ENCODE measurements at regions not wholly inside any gene's neighbourhood (a gene's known extent, or its start where the extent isn't known, plus 50 kb on each side); places are given as distances from the start of the nearest gene placed in this dataset.
"Not testable (repeated sequence)": the region's sequence is repeated elsewhere in the genome, so short reads cannot be mapped to it uniquely, and the experiment has no call there.

DNA sequence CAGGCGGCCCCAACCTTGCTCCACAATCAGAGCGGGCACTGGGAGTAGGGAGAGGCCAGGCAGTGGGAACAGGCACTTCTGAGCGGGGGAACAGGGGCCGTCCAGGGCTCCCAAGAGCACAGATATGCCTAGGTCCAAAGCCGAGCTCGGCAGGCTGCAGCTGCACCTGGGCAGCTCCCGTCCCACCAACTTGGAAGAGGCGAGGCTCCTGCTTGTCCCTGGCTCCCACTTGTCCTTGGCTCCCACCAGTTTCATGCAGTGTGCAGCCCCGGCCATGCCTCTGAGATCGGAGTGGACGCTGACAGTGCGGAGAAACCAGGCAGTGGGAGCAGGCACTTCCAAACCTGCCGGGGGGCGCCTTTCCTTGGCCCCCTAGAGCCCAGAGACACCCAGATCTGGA, 84.0 kb upstream of the XAGE2 start:
- Histone ChIP-seq H3K79me2 (ENCODE audit: insufficient read depth, low read length) (no peaks in the 10 kb centered on the region), H3K4me2 (ENCODE audit: low read depth, low read length, poor library complexity, severe bottlenecking) (no peak overlapping the region), H4K20me1 (ENCODE audit: insufficient read depth, low read length, poor library complexity, severe bottlenecking) (no peaks in the 10 kb centered on the region), H3K9me2 (replicated peaks; ENCODE audit: low read depth, low read length) (no peaks in the 10 kb centered on the region), H3K9ac (ENCODE audit: low read depth, low read length, poor library complexity, severe bottlenecking) (no peak overlapping the region), H3F3A (ENCODE audit: low read depth) (no peaks in the 10 kb centered on the region), H3K4me3 (ENCODE audit: low read length, poor library complexity, severe bottlenecking) (no peak overlapping the region), H2AFZ (ENCODE audit: low read length) (no peak overlapping the region), H3K27me3 (ENCODE audit: insufficient read depth, low read length, poor library complexity, severe bottlenecking) (no peaks in the 10 kb centered on the region), H3K4me1 (ENCODE audit: insufficient read depth, low read length, poor library complexity, severe bottlenecking) (no peaks in the 10 kb centered on the region), H3K36me3 (ENCODE audit: insufficient read depth, low read length) (no peaks in the 10 kb centered on the region), H3K9me3 (ENCODE audit: insufficient read depth, low read depth, low read length) (no peaks in the 10 kb centered on the region)
- TF ChIP-seq EZH2phosphoT487 (IDR thresholded peaks at IDR 0.05; ENCODE audit: borderline replicate concordance) (no peak), CTCF (conservative IDR thresholded peaks at IDR 0.05; ENCODE audit: low read length) (no peak)

- H3K4me3 ChIP-seq (ENCODE audit: low read length, poor library complexity, severe bottlenecking); H3K4me2 ChIP-seq (ENCODE audit: low read depth, low read length, poor library complexity, severe bottlenecking); H3K79me2 ChIP-seq (ENCODE audit: insufficient read depth, low read length); H3K27me3 ChIP-seq (ENCODE audit: insufficient read depth, low read length, poor library complexity, severe bottlenecking); H3K9me3 ChIP-seq (ENCODE audit: insufficient read depth, low read depth, low read length); H3K9me2 ChIP-seq (replicated peaks; ENCODE audit: low read depth, low read length); H3K36me3 ChIP-seq (ENCODE audit: insufficient read depth, low read length); H2AFZ ChIP-seq (ENCODE audit: low read length); H3K4me1 ChIP-seq (ENCODE audit: insufficient read depth, low read length, poor library complexity, severe bottlenecking); H4K20me1 ChIP-seq (ENCODE audit: insufficient read depth, low read length, poor library complexity, severe bottlenecking); H3F3A ChIP-seq (ENCODE audit: low read depth); H3K9ac ChIP-seq (ENCODE audit: low read depth, low read length, poor library complexity, severe bottlenecking): not testable (repeated sequence)
Measured at GRCh38 chrX:52298968-52299367, 69.9 kb upstream of the XAGE2 start.

GRCh38 chrX:52308532-52308931, 60.3 kb upstream of the XAGE2 start:
- not testable (repeated sequence) for H2AFZ ChIP-seq (ENCODE audit: low read length); H3K27me3 ChIP-seq (ENCODE audit: insufficient read depth, low read length, poor library complexity, severe bottlenecking); H3K4me2 ChIP-seq (ENCODE audit: low read depth, low read length, poor library complexity, severe bottlenecking); H4K20me1 ChIP-seq (ENCODE audit: insufficient read depth, low read length, poor library complexity, severe bottlenecking); H3K79me2 ChIP-seq (ENCODE audit: insufficient read depth, low read length); H3K4me3 ChIP-seq (ENCODE audit: low read length, poor library complexity, severe bottlenecking); H3K9me2 ChIP-seq (replicated peaks; ENCODE audit: low read depth, low read length); H3K9me3 ChIP-seq (ENCODE audit: insufficient read depth, low read depth, low read length); H3F3A ChIP-seq (ENCODE audit: low read depth); H3K9ac ChIP-seq (ENCODE audit: low read depth, low read length, poor library complexity, severe bottlenecking); H3K36me3 ChIP-seq (ENCODE audit: insufficient read depth, low read length); H3K4me1 ChIP-seq (ENCODE audit: insufficient read depth, low read length, poor library complexity, severe bottlenecking)

Data from Loucy (cell line).